GM19328 (cell line): ENCODE measurements at regions not wholly inside any gene's neighbourhood (a gene's known extent, or its start where the extent isn't known, plus 50 kb on each side); places are given as distances from the start of the nearest gene placed in this dataset.
"Not testable (repeated sequence)": the region's sequence is repeated elsewhere in the genome, so short reads cannot be mapped to it uniquely, and the experiment has no call there.

ENCODE experiments used
- ATAC-seq: cut with Tn5 transposase; IDR thresholded peaks from one replicate; pipeline ENCODE4 v1.9.1; 2021; ENCODE audit warnings: mild to moderate bottlenecking, moderate library complexity; ENCODE audit not compliant: unreplicated experiment

GRCh38 chrX:124181515-124181914 is 150.9 kb upstream of the TEX13D start:
- not testable (repeated sequence) for ATAC-seq

- no peak for ATAC-seq
Observed at GRCh38 chrX:124190440-124190839, 142.0 kb upstream of the TEX13D start.

GRCh38 chrX:124194199-124194598 is 138.3 kb upstream of the TEX13D start:
- no peak for ATAC-seq

GRCh38 chrX:124194901-124195300 is 137.6 kb upstream of the TEX13D start:
- no peak for ATAC-seq

GRCh38 chrX:124203311-124203710 is 129.1 kb upstream of the TEX13D start:
- ATAC-seq, result no peak

GRCh38 chrX:124208660-124209059 is 123.8 kb upstream of the TEX13D start:
- ATAC-seq, result no peak

- no peak for ATAC-seq
Observed at GRCh38 chrX:124209792-124210576, 122.5 kb upstream of the TEX13D start.

- peak; percentile 86 for ATAC-seq
Observed at GRCh38 chrX:124211312-124211942, 121.0 kb upstream of the TEX13D start.

GRCh38 chrX:124212622-124213021 is 119.8 kb upstream of the TEX13D start:
- no peak for ATAC-seq

GRCh38 chrX:124215786-124216185 is 116.7 kb upstream of the TEX13D start:
- ATAC-seq, result no peak

- ATAC-seq, result no peak
Observed at GRCh38 chrX:124216396-124217115, 115.9 kb upstream of the TEX13D start.

GRCh38 chrX:124217304-124218251 is 114.9 kb upstream of the TEX13D start:
- ATAC-seq, result peak; percentile 68

GRCh38 chrX:124223524-124223923 is 108.9 kb upstream of the TEX13D start:
- ATAC-seq, result no peak

GRCh38 chrX:124224528-124224927 is 107.9 kb upstream of the TEX13D start:
- ATAC-seq, result no peak

GRCh38 chrX:124226129-124226528 is 106.3 kb upstream of the TEX13D start:
- no peak for ATAC-seq

GRCh38 chrX:124228849-124229248 is 103.6 kb upstream of the TEX13D start:
- ATAC-seq, result no peak

GRCh38 chrX:124229374-124229773 is 103.1 kb upstream of the TEX13D start:
- ATAC-seq, result no peak

GRCh38 chrX:124230655-124231450 is 101.6 kb upstream of the TEX13D start:
- no peak for ATAC-seq

GRCh38 chrX:124231451-124231759 is 101.1 kb upstream of the TEX13D start:
- no peak for ATAC-seq
